Upper lobe of left lung (tissue), 6 donors: ENCODE measurements at regions not wholly inside any gene's neighbourhood (a gene's known extent, or its start where the extent isn't known, plus 50 kb on each side); places are given as distances from the start of the nearest gene placed in this dataset.

Experiments
- ATAC-seq, 2 donors: fragments of 200-7000 bp; cut with Tn5 transposase; one replicate each; pipeline ENCODE4 v1.9.1; 2022; ENCODE audit warnings: mild to moderate bottlenecking in 2 of 2, moderate library complexity in 2 of 2; ENCODE audit not compliant: low FRiP score in 2 of 2
- DNase-seq, 2 donors: peaks; one replicate each; pipeline ENCODE4 v3.0.0-alpha.2; 2019 to 2020
- H3K27ac ChIP-seq, 4 donors: fragments of 200-600 bp; sonication (generic); one replicate each; pipeline ENCODE4 v1.5.1; 2016 to 2019
- H3K27me3 ChIP-seq, 4 donors: fragments of 200-600 bp; sonication (generic); one replicate each; pipeline ENCODE4 v1.5.1; 2017 to 2019
- H3K36me3 ChIP-seq, 4 donors: fragments of 200-600 bp; sonication (generic); one replicate each; pipeline ENCODE4 v1.5.1; 2016 to 2019
- H3K4me1 ChIP-seq, 4 donors: fragments of 200-600 bp; sonication (generic); one replicate each; pipeline ENCODE4 v1.5.1; 2018 to 2019
- H3K4me3 ChIP-seq, 4 donors: fragments of 200-600 bp; sonication (generic); one replicate each; pipeline ENCODE4 v1.5.1; 2017 to 2019; ENCODE audit warnings: mild to moderate bottlenecking in 2 of 4, moderate library complexity in 1 of 4
- H3K9me3 ChIP-seq, 4 donors: fragments of 200-600 bp; sonication (generic); one replicate each; pipeline ENCODE4 v1.5.1; 2018 to 2019
- EP300 ChIP-seq, 4 donors: sonication (generic); formaldehyde crosslinking; IDR thresholded peaks; one replicate each; pipeline ENCODE4 v1.5.1; 2017; ENCODE audit warnings: antibody characterized with exemption in 4 of 4, control low read depth in 2 of 4
- POLR2A ChIP-seq, 4 donors: fragments of 450-650 bp; IDR thresholded peaks; one replicate each; pipeline ENCODE4 v1.5.1; 2016 to 2017; ENCODE audit warnings: antibody characterized with exemption in 4 of 4, mild to moderate bottlenecking in 2 of 4
- POLR2AphosphoS5 ChIP-seq, 2 donors: sonication (generic); formaldehyde crosslinking; IDR thresholded peaks; one replicate each; pipeline ENCODE4 v1.5.1; 2017; ENCODE audit warnings: antibody characterized with exemption in 2 of 2
- WGBS, 2 donors: methylation state at CpG; one replicate each; pipeline ENCODE4 v1.1.5; 2017 to 2018; 5-methylcytosine and 5-hydroxymethylcytosine counted together
- TF ChIP-seq, protein P1 (sequence below), 6 experiments: fragments of 450-650 bp in 4 of 6; fragments of 200-600 bp in 2 of 6; sonication (generic) in 2 of 6; IDR thresholded peaks; one replicate each; pipeline ENCODE4 v1.5.1; 2016 to 2019; ENCODE audit warnings: antibody characterized with exemption in 6 of 6
- donor health status: DM: no; HTN: no; CAD: no; lungs with moderate emphysema.
- donor health status: DM: no; HTN: yes; CAD: no; lungs with severe emphysema.

DNA sequence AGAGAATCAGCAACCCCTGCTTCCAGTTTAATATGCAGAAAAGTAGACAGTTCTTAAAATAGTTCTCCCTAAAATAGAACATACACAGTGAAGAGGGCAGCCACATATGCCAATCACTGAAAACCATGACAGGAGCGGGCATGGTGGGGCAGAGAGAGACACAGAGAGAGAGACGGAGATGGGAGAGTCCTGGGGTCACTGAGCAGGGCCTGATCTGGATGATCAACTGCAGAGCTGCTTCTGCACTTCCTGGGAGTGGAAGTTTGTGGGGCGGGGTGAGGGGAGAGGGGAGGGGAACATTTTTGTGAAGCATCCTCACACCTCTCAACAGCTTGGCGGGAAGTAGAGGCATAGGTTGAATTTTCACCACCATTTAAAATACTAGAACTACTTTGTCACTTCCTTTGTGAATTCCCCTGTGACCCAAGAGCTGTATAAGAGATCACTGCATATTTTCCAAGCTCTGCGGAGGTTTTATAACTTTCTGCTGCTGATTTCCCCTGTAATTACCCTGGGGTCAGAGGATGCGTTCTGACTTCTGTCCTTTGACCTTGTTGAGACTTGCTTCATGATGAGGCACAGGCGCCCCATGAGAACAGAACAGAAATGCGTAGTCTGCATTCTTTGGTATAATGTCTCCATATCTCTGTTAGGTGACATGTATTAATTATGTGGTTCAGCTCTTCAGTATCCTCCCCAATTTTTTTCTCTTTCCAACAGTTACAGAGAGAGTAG, 419.4 kb downstream of the BRD1 start:
- 51 to 67% methylated on average over 8 of the region's 8 CpGs for WGBS, 2 donors
- ATAC-seq, result no peak
- TF ChIP-seq, protein P1, sequence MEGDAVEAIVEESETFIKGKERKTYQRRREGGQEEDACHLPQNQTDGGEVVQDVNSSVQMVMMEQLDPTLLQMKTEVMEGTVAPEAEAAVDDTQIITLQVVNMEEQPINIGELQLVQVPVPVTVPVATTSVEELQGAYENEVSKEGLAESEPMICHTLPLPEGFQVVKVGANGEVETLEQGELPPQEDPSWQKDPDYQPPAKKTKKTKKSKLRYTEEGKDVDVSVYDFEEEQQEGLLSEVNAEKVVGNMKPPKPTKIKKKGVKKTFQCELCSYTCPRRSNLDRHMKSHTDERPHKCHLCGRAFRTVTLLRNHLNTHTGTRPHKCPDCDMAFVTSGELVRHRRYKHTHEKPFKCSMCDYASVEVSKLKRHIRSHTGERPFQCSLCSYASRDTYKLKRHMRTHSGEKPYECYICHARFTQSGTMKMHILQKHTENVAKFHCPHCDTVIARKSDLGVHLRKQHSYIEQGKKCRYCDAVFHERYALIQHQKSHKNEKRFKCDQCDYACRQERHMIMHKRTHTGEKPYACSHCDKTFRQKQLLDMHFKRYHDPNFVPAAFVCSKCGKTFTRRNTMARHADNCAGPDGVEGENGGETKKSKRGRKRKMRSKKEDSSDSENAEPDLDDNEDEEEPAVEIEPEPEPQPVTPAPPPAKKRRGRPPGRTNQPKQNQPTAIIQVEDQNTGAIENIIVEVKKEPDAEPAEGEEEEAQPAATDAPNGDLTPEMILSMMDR (IDR thresholded peaks at IDR 0.05), result no peak
- TF ChIP-seq POLR2AphosphoS5 (IDR thresholded peaks at IDR 0.05) (no peak), POLR2A (IDR thresholded peaks at IDR 0.05) (no peak), EP300 (IDR thresholded peaks at IDR 0.05) (no peak)

DNA sequence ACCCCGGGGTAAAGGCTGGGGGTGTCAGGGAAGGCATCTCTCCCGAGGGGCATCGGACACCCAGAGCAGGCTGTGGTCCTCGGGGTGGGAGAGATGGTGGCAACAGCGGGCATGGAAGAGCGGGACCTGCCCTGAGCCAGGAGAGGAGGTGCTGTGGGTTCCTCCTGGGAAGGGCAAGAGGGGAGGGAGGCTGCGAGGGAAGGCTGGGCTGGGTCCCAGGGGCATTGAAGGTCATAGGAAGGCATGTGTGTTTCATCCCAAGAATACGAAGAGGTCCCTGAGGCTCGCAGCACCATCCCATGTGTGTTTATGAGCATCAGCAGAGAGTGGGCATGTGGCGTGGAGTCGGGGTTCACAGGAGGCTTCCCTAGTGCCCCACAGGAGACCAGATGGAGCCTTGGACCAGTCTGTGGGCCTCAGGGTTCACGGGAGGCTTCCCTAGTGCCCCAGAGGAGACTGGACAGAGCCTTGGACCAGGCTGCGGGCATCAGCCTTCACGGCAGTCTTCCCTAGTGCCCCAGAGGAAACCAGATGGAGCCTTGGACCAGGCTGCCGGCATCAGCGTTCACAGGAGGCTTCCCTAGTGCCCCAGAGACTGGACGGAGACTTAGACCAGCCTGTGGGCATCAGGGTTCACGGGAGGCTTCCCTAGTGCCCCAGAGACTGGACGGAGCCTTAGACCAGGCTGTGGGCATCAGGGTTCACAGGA, 420.6 kb downstream of the BRD1 start:
- ATAC-seq (no peak), DNase-seq (peak in 1 of 2 donors; percentile 16)
- Histone ChIP-seq H3K4me1 (no peaks in the 10 kb centered on the region), H3K27ac (no peak overlapping the region), H3K4me3 (no peak overlapping the region), H3K27me3 (no peaks in the 10 kb centered on the region), H3K36me3 (no peaks in the 10 kb centered on the region), H3K9me3 (no peaks in the 10 kb centered on the region)
- TF ChIP-seq EP300 (IDR thresholded peaks at IDR 0.05) (no peak), POLR2AphosphoS5 (IDR thresholded peaks at IDR 0.05) (no peak)
- WGBS, 2 donors, result 75 to 78% methylated on average over 13 to 18 of the region's 19 CpGs

More for the DNA sequence above, 419.4 kb downstream of the BRD1 start:
- H3K4me1 ChIP-seq, result no peaks in the 10 kb centered on the region
- no peaks in the 10 kb centered on the region for H3K36me3 ChIP-seq
- H3K4me3 ChIP-seq, result no peak overlapping the region
- DNase-seq, result peak in 1 of 2 donors; percentile 7
- no peak overlapping the region for H3K27ac ChIP-seq
- no peaks in the 10 kb centered on the region for H3K27me3 ChIP-seq
- H3K9me3 ChIP-seq, result no peaks in the 10 kb centered on the region

DNA sequence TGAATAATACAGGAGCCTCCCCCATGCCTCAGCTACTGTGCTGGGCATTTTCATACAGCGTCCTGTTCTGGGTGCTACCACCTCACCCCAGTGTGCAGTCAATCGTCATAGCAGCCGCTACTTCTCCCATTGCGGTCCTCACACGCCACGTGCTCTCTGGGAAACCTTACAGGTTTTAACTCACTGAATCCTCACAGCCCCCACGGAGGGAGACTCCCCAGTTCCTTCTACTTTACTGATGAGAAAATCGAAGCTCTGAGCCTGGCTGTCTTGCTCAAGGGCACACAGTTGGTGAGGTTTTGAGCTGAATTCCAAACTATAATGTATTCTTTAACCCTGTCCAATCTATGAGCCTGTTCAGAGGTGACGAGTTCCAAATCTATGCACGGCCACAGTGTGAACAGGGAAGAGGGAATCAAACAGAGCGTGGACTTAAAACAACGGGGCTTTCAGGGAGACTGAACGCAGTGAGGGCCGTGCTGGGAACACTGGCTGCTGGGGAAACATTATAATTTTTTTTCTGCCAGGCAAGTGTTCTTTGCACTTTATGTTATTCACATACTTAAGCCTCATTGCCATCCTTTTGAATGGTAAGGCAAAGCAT, 421.5 kb downstream of the BRD1 start:
- TF ChIP-seq POLR2A (IDR thresholded peaks at IDR 0.05), result no peak
- no peak for TF ChIP-seq POLR2AphosphoS5 (IDR thresholded peaks at IDR 0.05)
- TF ChIP-seq, protein P1 (IDR thresholded peaks at IDR 0.05), result no peak
- no peak for TF ChIP-seq EP300 (IDR thresholded peaks at IDR 0.05)
- Histone ChIP-seq H3K27ac (no peak overlapping the region), H3K4me3 (no peak overlapping the region), H3K4me1 (no peaks in the 10 kb centered on the region), H3K36me3 (no peaks in the 10 kb centered on the region), H3K9me3 (no peaks in the 10 kb centered on the region), H3K27me3 (no peaks in the 10 kb centered on the region)
- ATAC-seq (no peak), DNase-seq (peak in 1 of 2 donors; percentile 2)
- 61 to 71% methylated on average over 14 of the region's 14 CpGs for WGBS, 2 donors

DNA sequence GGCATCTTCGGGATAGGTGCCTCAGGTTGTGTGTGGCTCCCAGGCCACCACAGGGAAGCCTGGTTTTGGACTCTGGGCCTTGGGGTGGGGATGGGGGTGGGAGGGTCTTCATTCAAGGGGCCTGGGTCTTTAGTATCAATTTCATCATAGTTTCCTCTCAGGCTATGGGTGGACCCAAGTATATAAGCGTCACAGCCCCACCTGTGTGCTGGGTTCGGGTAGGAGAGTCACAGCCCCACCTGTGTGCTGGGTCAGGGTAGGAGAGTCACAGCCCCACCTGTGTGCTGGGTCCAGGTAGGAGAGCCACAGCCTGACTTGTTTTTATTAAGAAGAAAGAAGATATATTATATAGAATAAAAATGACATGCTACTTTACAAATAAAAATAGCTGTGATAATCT, 422.1 kb downstream of the BRD1 start:
- Histone ChIP-seq H3K27me3 (no peaks in the 10 kb centered on the region), H3K4me3 (no peak overlapping the region), H3K4me1 (no peaks in the 10 kb centered on the region), H3K36me3 (no peaks in the 10 kb centered on the region), H3K27ac (no peak overlapping the region), H3K9me3 (no peaks in the 10 kb centered on the region)
- 63 to 90% methylated on average over 2 to 3 of the region's 3 CpGs for WGBS, 2 donors
- ATAC-seq, result no peak
- no peak for DNase-seq
- no peak for TF ChIP-seq EP300 (IDR thresholded peaks at IDR 0.05)
- TF ChIP-seq, protein P1 (IDR thresholded peaks at IDR 0.05), result no peak
- no peak for TF ChIP-seq POLR2AphosphoS5 (IDR thresholded peaks at IDR 0.05)
- TF ChIP-seq POLR2A (IDR thresholded peaks at IDR 0.05), result no peak

DNA sequence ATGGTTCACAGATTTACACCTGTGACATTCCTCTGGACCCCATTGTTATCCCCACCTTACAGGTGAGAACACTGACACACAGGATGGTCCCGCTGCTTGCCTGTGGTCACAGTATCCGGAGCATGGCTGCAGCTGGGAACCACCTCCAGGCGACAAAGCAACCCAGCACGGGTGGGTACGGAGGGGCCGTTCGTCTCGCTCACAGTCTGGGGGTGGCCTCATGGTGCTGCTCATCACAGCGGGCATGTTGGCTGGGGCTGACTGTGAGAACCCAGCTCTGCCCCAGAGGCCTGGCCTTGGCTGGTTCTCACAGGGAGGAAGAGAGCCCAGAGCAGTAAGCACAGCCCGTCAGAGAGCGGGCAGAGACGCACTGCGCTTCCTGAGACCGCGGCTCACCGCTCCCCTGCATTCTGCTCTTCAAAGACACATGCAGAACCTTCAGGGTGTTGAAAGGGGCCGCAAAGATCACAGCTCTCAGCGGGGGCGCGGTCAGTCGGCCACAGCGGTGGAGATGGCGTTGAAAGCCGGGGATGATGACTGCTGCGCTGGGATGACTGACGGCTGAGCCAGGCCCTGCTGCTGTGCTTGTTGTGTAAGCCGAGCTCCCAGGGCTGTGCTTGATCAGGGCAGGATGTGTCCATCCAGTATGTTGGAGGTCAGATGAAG, 423.0 kb downstream of the BRD1 start:
- peak; percentile 6 to 31 for ATAC-seq
- TF ChIP-seq, protein P1 (IDR thresholded peaks at IDR 0.05), result no peak
- no peak for TF ChIP-seq POLR2A (IDR thresholded peaks at IDR 0.05)
- TF ChIP-seq POLR2AphosphoS5 (IDR thresholded peaks at IDR 0.05), result no peak
- no peak for TF ChIP-seq EP300 (IDR thresholded peaks at IDR 0.05)
- Histone ChIP-seq H3K27me3 (no peaks in the 10 kb centered on the region), H3K36me3 (no peaks in the 10 kb centered on the region), H3K27ac (no peak overlapping the region), H3K4me1 (no peaks in the 10 kb centered on the region), H3K9me3 (no peaks in the 10 kb centered on the region), H3K4me3 (no peak overlapping the region)
- WGBS, 2 donors, result 52 to 68% methylated on average over 20 to 27 of the region's 27 CpGs
- peak in 1 of 2 donors; percentile 18 for DNase-seq
